Activated naive CD4-positive, alpha-beta T cell treated with anti-CD3 and anti-CD28 coated beads for 36 hours (primary cell): ENCODE measurements at regions not wholly inside any gene's neighbourhood (a gene's known extent, or its start where the extent isn't known, plus 50 kb on each side); places are given as distances from the start of the nearest gene placed in this dataset.

ENCODE experiments used
- CTCF ChIA-PET: fragments of 350-600 bp; sonication (Branson Sonifier 250); formaldehyde crosslinking; loops from one replicate; lab custom pipeline; 2021; ENCODE audit warnings: antibody characterized with exemption; lab: Charles Lee
- DNase-seq: peaks from one replicate; pipeline ENCODE4 v3.0.0-alpha.2; 2020
- H3K27ac Mint-ChIP-seq: one replicate; pipeline ENCODE4 v1.8.0; 2021; ENCODE audit warnings: mild to moderate bottlenecking, mixed read lengths
- H3K27me3 Mint-ChIP-seq: one replicate; pipeline ENCODE4 v1.8.0; 2021; ENCODE audit warnings: low read depth, mixed read lengths
- H3K36me3 Mint-ChIP-seq: one replicate; pipeline ENCODE4 v1.8.0; 2021; ENCODE audit warnings: low read depth, mixed read lengths
- H3K4me1 Mint-ChIP-seq: one replicate; pipeline ENCODE4 v1.8.0; 2021; ENCODE audit warnings: low read depth, mixed read lengths
- H3K4me3 Mint-ChIP-seq: one replicate; pipeline ENCODE4 v1.8.0; 2021; ENCODE audit warnings: mild to moderate bottlenecking, moderate library complexity, mixed read lengths
- H3K9me3 Mint-ChIP-seq: one replicate; pipeline ENCODE4 v1.8.0; 2021; ENCODE audit warnings: mixed read lengths
- intact Hi-C: fragments of 100-400 bp; cut with micrococcal nuclease; formaldehyde crosslinking; loops from one replicate; pipeline ENCODE4 v1.15.1; 2023

DNA sequence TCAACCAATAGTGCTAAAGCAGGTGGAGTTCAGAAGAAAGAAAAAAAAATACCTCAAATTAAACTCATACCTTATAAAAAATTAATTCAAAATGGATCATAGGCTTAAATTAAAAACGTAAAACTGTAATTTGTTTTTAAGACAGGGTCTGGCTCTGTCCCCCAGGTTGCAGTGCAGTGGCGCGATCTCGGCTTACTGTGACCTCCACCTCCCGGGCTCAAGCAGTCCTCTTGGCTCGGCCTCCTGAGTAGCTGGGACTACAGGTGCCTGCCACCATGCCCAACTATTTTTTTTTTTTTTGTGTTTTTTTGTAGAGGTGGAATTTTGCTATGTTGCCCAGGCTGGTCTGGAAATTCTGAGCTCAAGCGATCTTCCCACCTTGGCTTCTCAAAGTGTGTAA lies 111.6 kb downstream of the HDGFL1 start:
- CTCF ChIA-PET, result no interaction called here
- intact Hi-C loops, result no loop called here
- Mint-ChIP-seq H3K27me3 (no peaks in the 10 kb centered on the region), H3K27ac (no peak overlapping the region), H3K4me1 (no peaks in the 10 kb centered on the region), H3K4me3 (no peak overlapping the region), H3K9me3 (peaks cover 2% of the 10 kb centered on the region), H3K36me3 (no peaks in the 10 kb centered on the region)
- no peak for DNase-seq

DNA sequence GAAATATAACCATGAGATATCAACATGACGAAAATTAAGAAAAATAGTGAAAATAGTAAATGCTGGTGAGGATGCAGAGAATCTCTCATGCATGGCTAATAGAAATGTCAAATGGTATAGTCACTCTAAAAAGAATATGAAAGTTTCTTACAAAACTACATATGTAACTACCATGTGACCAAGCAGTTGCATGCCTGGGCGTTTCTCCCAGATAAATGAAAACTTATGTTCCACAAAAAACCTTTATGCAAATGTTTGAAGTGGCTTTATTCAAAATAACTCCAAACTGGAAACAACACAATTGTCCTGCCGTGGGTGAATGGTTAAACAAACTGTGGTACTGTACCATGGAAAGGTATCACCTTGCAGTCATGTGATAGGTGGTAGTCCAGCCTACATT lies 112.4 kb downstream of the HDGFL1 start:
- intact Hi-C loops, result no loop called here
- DNase-seq, result no peak
- H3K4me1 Mint-ChIP-seq, result no peaks in the 10 kb centered on the region
- H3K9me3 Mint-ChIP-seq, result peaks cover 2% of the 10 kb centered on the region
- no peak overlapping the region for H3K27ac Mint-ChIP-seq
- no peaks in the 10 kb centered on the region for H3K27me3 Mint-ChIP-seq
- CTCF ChIA-PET, result no interaction called here
- H3K36me3 Mint-ChIP-seq, result no peaks in the 10 kb centered on the region
- no peak overlapping the region for H3K4me3 Mint-ChIP-seq

GRCh38 chr6:22682979-22683378 lies 113.6 kb downstream of the HDGFL1 start:
- intact Hi-C loops, result no loop called here
- CTCF ChIA-PET, result no interaction called here
- no peaks in the 10 kb centered on the region for H3K27me3 Mint-ChIP-seq
- no peak overlapping the region for H3K27ac Mint-ChIP-seq
- H3K9me3 Mint-ChIP-seq, result peaks cover 4% of the 10 kb centered on the region
- DNase-seq, result no peak
- no peak overlapping the region for H3K4me3 Mint-ChIP-seq
- H3K4me1 Mint-ChIP-seq, result no peaks in the 10 kb centered on the region
- no peaks in the 10 kb centered on the region for H3K36me3 Mint-ChIP-seq

DNA sequence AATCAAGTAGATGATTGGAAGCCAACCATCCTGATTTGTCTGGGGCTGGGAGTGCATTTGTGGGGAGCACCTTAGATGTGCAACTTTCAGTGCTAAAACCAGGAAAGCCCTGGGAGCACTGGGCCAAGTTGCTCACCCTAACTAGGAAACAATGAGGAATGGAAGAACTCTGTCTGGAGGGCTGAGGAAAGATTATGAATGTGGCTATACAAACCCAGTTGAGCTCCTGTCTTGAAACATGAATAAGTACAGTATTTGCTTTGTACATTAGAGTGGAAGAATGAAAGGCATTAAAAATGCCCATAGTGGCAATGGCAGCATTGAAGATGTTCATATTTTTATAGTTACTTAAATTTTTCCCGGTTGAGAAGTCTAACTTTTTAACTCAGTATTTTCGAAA lies 121.1 kb downstream of the HDGFL1 start:
- CTCF ChIA-PET, result no interaction called here
- intact Hi-C loops, result no loop called here

DNA sequence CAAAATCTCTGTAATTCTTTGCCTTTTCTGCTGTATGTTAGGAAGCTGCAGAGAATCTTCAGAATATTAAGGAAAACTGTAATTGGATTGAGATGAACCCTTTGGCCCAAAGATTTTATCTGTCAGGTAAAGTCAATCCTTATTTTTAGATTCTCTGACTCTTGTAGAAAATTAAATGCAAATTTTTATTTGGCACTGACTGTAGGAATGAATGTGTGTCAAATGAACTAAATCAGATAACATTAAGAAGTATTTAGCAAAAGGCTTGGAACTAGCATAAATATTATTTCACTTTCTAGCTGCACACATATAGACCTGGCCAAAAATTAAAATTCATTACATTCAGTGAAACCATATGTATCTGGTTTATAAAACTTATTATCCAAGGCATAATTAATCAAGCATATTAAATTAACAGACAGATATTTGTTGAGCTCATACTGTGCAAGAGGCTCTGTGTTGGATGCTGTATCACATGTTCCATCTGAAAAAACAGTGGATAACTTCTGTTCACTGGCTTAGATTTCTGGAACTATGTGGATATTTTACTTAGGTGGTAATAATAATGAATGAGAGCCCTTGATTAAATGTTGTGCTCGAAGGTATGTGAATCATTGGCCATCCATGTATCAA lies 124.8 kb downstream of the HDGFL1 start:
- Mint-ChIP-seq H3K36me3 (no peaks in the 10 kb centered on the region), H3K27me3 (no peaks in the 10 kb centered on the region), H3K4me1 (no peaks in the 10 kb centered on the region), H3K27ac (no peak overlapping the region), H3K9me3 (no peaks in the 10 kb centered on the region), H3K4me3 (no peak overlapping the region)
- intact Hi-C loops, result no loop called here
- CTCF ChIA-PET, result no interaction called here
- no peak for DNase-seq

More for the DNA sequence above, 121.1 kb downstream of the HDGFL1 start:
- no peaks in the 10 kb centered on the region for H3K4me1 Mint-ChIP-seq
- peaks cover 4% of the 10 kb centered on the region for H3K9me3 Mint-ChIP-seq
- DNase-seq, result no peak
- H3K36me3 Mint-ChIP-seq, result no peaks in the 10 kb centered on the region
- H3K27me3 Mint-ChIP-seq, result no peaks in the 10 kb centered on the region
- no peak overlapping the region for H3K27ac Mint-ChIP-seq
- H3K4me3 Mint-ChIP-seq, result no peak overlapping the region

GRCh38 chr6:22696481-22696880 lies 127.1 kb downstream of the HDGFL1 start:
- intact Hi-C loops, result no loop called here
- H3K36me3 Mint-ChIP-seq, result no peaks in the 10 kb centered on the region
- no peaks in the 10 kb centered on the region for H3K27me3 Mint-ChIP-seq
- no peak for DNase-seq
- no peak overlapping the region for H3K4me3 Mint-ChIP-seq
- H3K9me3 Mint-ChIP-seq, result no peaks in the 10 kb centered on the region
- no peaks in the 10 kb centered on the region for H3K4me1 Mint-ChIP-seq
- CTCF ChIA-PET, result no interaction called here
- H3K27ac Mint-ChIP-seq, result no peak overlapping the region

DNA sequence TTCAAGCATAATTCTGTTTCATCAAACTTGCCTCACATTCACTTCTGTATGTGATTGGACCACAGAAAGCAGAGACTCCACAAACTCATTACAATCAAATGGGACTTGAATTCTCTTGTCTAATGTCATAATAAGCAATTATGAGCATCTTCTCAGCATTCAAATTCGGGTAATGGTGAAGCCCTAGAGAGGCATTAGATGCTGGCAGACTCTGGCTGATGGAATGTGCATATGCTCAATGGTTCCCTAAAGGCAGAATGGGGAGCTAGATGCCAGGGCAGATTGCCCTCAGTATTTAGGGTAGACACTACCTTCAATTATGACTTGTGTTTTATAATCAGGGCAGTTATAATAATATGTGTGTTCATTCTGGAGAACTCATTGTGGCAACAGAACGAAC lies 127.9 kb downstream of the HDGFL1 start:
- intact Hi-C loops, result no loop called here
- H3K4me1 Mint-ChIP-seq, result no peaks in the 10 kb centered on the region
- no peaks in the 10 kb centered on the region for H3K27me3 Mint-ChIP-seq
- no peaks in the 10 kb centered on the region for H3K9me3 Mint-ChIP-seq
- H3K36me3 Mint-ChIP-seq, result no peaks in the 10 kb centered on the region
- H3K4me3 Mint-ChIP-seq, result no peak overlapping the region
- CTCF ChIA-PET, result no interaction called here
- H3K27ac Mint-ChIP-seq, result no peak overlapping the region
- DNase-seq, result no peak

GRCh38 chr6:22699151-22699550 lies 129.8 kb downstream of the HDGFL1 start:
- no peak overlapping the region for H3K4me3 Mint-ChIP-seq
- H3K27ac Mint-ChIP-seq, result no peak overlapping the region
- no peaks in the 10 kb centered on the region for H3K4me1 Mint-ChIP-seq
- CTCF ChIA-PET, result no interaction called here
- intact Hi-C loops, result no loop called here
- no peak for DNase-seq
- H3K36me3 Mint-ChIP-seq, result no peaks in the 10 kb centered on the region
- no peaks in the 10 kb centered on the region for H3K9me3 Mint-ChIP-seq
- H3K27me3 Mint-ChIP-seq, result no peaks in the 10 kb centered on the region

DNA sequence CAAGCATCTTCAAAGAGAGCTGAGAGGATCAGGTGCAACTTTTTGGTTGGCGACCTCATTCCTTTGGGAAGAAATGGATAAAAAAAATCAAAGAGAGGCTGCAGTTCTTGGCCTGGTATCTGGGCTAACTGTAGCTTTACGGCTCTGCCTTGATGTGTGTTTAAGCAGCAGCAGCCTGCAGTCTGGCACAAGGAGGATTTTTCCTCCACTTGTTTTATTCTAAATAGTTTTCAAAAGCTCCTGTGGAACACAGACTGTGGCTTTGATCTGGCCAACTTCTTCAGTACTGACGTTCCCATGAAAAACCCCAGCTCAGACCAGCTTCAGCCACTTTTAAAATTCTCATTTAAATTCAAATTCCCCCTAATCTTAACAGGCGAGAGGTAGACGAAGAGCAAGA lies 137.3 kb downstream of the HDGFL1 start:
- H3K27me3 Mint-ChIP-seq, result no peaks in the 10 kb centered on the region
- CTCF ChIA-PET, result no interaction called here
- no peak overlapping the region for H3K4me3 Mint-ChIP-seq
- intact Hi-C loops, result no loop called here
- H3K36me3 Mint-ChIP-seq, result no peaks in the 10 kb centered on the region
- no peaks in the 10 kb centered on the region for H3K9me3 Mint-ChIP-seq
- DNase-seq, result no peak
- no peak overlapping the region for H3K27ac Mint-ChIP-seq
- H3K4me1 Mint-ChIP-seq, result no peaks in the 10 kb centered on the region

DNA sequence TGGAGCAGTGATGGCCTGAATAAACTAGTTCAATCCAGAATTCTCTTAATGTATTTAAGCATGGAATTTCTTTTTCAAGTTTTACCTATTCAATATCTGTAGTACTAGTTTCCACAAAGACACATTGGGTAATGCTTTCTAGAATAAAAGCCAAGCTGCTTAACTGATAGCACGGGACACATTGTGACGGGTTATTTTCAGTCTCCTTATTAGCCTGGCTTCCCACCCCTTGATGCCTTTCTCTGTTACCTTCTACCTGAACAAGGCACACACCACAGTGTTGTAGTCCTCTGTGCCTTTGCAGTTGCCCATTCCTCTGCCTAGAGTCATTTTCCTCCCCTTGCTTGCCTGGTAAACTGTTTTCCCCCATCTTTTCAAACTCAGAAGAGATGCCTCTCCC lies 139.1 kb downstream of the HDGFL1 start:
- H3K9me3 Mint-ChIP-seq, result no peaks in the 10 kb centered on the region
- no peaks in the 10 kb centered on the region for H3K27me3 Mint-ChIP-seq
- CTCF ChIA-PET, result no interaction called here
- intact Hi-C loops, result no loop called here
- DNase-seq, result no peak
- H3K27ac Mint-ChIP-seq, result no peak overlapping the region
- H3K4me1 Mint-ChIP-seq, result no peaks in the 10 kb centered on the region
- H3K36me3 Mint-ChIP-seq, result no peaks in the 10 kb centered on the region
- no peak overlapping the region for H3K4me3 Mint-ChIP-seq

GRCh38 chr6:22709803-22710202 lies 140.4 kb downstream of the HDGFL1 start:
- H3K27me3 Mint-ChIP-seq, result no peaks in the 10 kb centered on the region
- no peak overlapping the region for H3K4me3 Mint-ChIP-seq
- intact Hi-C loops, result no loop called here
- H3K9me3 Mint-ChIP-seq, result no peaks in the 10 kb centered on the region
- no peaks in the 10 kb centered on the region for H3K4me1 Mint-ChIP-seq
- CTCF ChIA-PET, result no interaction called here
- no peak for DNase-seq
- no peak overlapping the region for H3K27ac Mint-ChIP-seq
- H3K36me3 Mint-ChIP-seq, result no peaks in the 10 kb centered on the region

DNA sequence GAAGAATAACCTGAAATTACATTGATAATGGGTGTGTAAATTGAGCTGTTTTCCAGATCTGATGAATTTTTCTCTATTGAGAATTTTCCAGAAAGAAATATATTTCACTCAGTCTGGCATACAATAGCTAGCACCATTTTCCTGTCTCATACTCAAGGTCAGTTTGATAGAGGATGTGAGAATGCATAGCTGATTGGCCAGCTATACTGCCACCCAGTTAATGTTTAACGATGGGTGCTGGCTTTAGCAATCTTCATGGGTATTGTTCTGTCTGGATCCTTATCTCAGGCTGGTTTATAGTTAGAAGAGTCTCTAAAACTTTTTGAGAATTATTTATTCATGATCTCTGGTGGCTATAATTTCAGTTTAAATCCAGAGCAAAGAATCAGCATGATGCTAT lies 147.4 kb downstream of the HDGFL1 start:
- Mint-ChIP-seq H3K36me3 (no peaks in the 10 kb centered on the region), H3K27ac (no peak overlapping the region), H3K27me3 (peaks cover 3% of the 10 kb centered on the region), H3K4me3 (no peak overlapping the region), H3K4me1 (no peaks in the 10 kb centered on the region), H3K9me3 (no peaks in the 10 kb centered on the region)
- intact Hi-C loops, result no loop called here
- no peak for DNase-seq
- CTCF ChIA-PET, result no interaction called here

GRCh38 chr6:22717915-22718314 lies 148.5 kb downstream of the HDGFL1 start:
- H3K4me3 Mint-ChIP-seq, result no peak overlapping the region
- DNase-seq, result no peak
- H3K27me3 Mint-ChIP-seq, result peaks cover 3% of the 10 kb centered on the region
- no peaks in the 10 kb centered on the region for H3K4me1 Mint-ChIP-seq
- intact Hi-C loops, result no loop called here
- H3K9me3 Mint-ChIP-seq, result peaks cover 3% of the 10 kb centered on the region
- H3K27ac Mint-ChIP-seq, result no peak overlapping the region
- H3K36me3 Mint-ChIP-seq, result no peaks in the 10 kb centered on the region
- CTCF ChIA-PET, result no interaction called here

GRCh38 chr6:22722913-22723312 lies 153.5 kb downstream of the HDGFL1 start:
- Mint-ChIP-seq H3K36me3 (no peaks in the 10 kb centered on the region), H3K4me3 (no peak overlapping the region), H3K4me1 (no peaks in the 10 kb centered on the region), H3K27ac (no peak overlapping the region), H3K9me3 (peaks cover 5% of the 10 kb centered on the region), H3K27me3 (no peaks in the 10 kb centered on the region)
- intact Hi-C loops, result no loop called here
- DNase-seq, result no peak
- CTCF ChIA-PET, result no interaction called here
